GM19455 (cell line): ENCODE measurements at regions not wholly inside any gene's neighbourhood (a gene's known extent, or its start where the extent isn't known, plus 50 kb on each side); places are given as distances from the start of the nearest gene placed in this dataset.
A peak's percentile ranks its signal among the peaks of the same experiment; 100 is the strongest.

Experiments used
- ATAC-seq: cut with Tn5 transposase; IDR thresholded peaks from one replicate; pipeline ENCODE4 v1.9.1; 2021; ENCODE audit not compliant: unreplicated experiment

GRCh38 chr12:27382924-27383323 is 50.3 kb downstream of the BMAL2 start:
- no peak for ATAC-seq

GRCh38 chr12:27383429-27384260 is 51.0 kb downstream of the BMAL2 start:
- peak; percentile 67 for ATAC-seq

- ATAC-seq, result no peak
These were observed 51.6 kb downstream of the BMAL2 start for GRCh38 chr12:27384261-27384590.

GRCh38 chr12:27385766-27386564 is 53.3 kb downstream of the BMAL2 start:
- ATAC-seq, result no peak

GRCh38 chr12:27387473-27387872 is 54.8 kb downstream of the BMAL2 start:
- no peak for ATAC-seq

GRCh38 chr12:27388650-27389049 is 56.0 kb downstream of the BMAL2 start:
- ATAC-seq, result no peak

- no peak for ATAC-seq
These were observed 51.9 kb upstream of the SMCO2 start for GRCh38 chr12:27394676-27395075.

- ATAC-seq, result no peak
These were observed 50.2 kb upstream of the SMCO2 start for GRCh38 chr12:27396216-27396815.
